GM11168 (cell line): ENCODE measurements at regions not wholly inside any gene's neighbourhood (a gene's known extent, or its start where the extent isn't known, plus 50 kb on each side); places are given as distances from the start of the nearest gene placed in this dataset.
"Not testable (repeated sequence)": the region's sequence is repeated elsewhere in the genome, so short reads cannot be mapped to it uniquely, and the experiment has no call there.

Source experiments
- in situ Hi-C: fragments of 300-500 bp; cut with MboI; formaldehyde crosslinking; loops from one replicate; pipeline ENCODE4 v1.12.0; 2022; ENCODE audit warnings: low sequenced_read_pairs; ENCODE audit not compliant: unreplicated experiment

GRCh38 chr6:50899306-50899870 lies 80.7 kb downstream of the TFAP2B start:
- in situ Hi-C loops: no loop called here

GRCh38 chr6:50902260-50902659 lies 83.6 kb downstream of the TFAP2B start:
- in situ Hi-C loops: no loop called here

- in situ Hi-C loops: no loop called here
These were observed 86.6 kb downstream of the TFAP2B start for GRCh38 chr6:50905297-50905696.

- in situ Hi-C loops: no loop called here
These were observed 88.9 kb downstream of the TFAP2B start for GRCh38 chr6:50907565-50907964.

GRCh38 chr6:50913105-50913770 lies 94.6 kb downstream of the TFAP2B start:
- in situ Hi-C loops: no loop called here

- in situ Hi-C loops: not testable (repeated sequence)
These were observed 102.7 kb downstream of the TFAP2B start for GRCh38 chr6:50921378-50921777.

- in situ Hi-C loops: no loop called here
These were observed 103.3 kb downstream of the TFAP2B start for GRCh38 chr6:50921968-50922367.

GRCh38 chr6:50922579-50923525 lies 104.2 kb downstream of the TFAP2B start:
- in situ Hi-C loops: no loop called here

- in situ Hi-C loops: no loop called here
These were observed 106.1 kb downstream of the TFAP2B start for GRCh38 chr6:50924758-50925157.

- in situ Hi-C loops: no loop called here
These were observed 106.9 kb downstream of the TFAP2B start for GRCh38 chr6:50925548-50925947.

GRCh38 chr6:50925981-50926380 lies 107.3 kb downstream of the TFAP2B start:
- in situ Hi-C loops: no loop called here

- in situ Hi-C loops: no loop called here
These were observed 109.1 kb downstream of the TFAP2B start for GRCh38 chr6:50927800-50928199.

GRCh38 chr6:50929323-50929722 lies 110.7 kb downstream of the TFAP2B start:
- in situ Hi-C loops: no loop called here

GRCh38 chr6:50935442-50935841 lies 116.8 kb downstream of the TFAP2B start:
- in situ Hi-C loops: no loop called here

GRCh38 chr6:50936277-50936681 lies 117.6 kb downstream of the TFAP2B start:
- in situ Hi-C loops: no loop called here

- in situ Hi-C loops: no loop called here
These were observed 121.3 kb downstream of the TFAP2B start for GRCh38 chr6:50939931-50940330.

GRCh38 chr6:50945789-50946188 lies 127.1 kb downstream of the TFAP2B start:
- in situ Hi-C loops: no loop called here

GRCh38 chr6:50952092-50952907 lies 133.6 kb downstream of the TFAP2B start:
- in situ Hi-C loops: no loop called here

GRCh38 chr6:50956014-50956413 lies 137.3 kb downstream of the TFAP2B start:
- in situ Hi-C loops: no loop called here

- in situ Hi-C loops: no loop called here
These were observed 139.6 kb downstream of the TFAP2B start for GRCh38 chr6:50958148-50958697.
